DND-41 (cell line): ENCODE measurements at regions not wholly inside any gene's neighbourhood (a gene's known extent, or its start where the extent isn't known, plus 50 kb on each side); places are given as distances from the start of the nearest gene placed in this dataset.

Experiments used
- ATAC-seq: fragments of 200-7000 bp; cut with Tn5 transposase; 3 replicates; pipeline ENCODE4 v1.9.1; 2021; ENCODE audit warnings: low read depth; ENCODE audit not compliant: insufficient read depth
- DNase-seq: peaks from one replicate; pipeline ENCODE4 v3.0.0-alpha.2; 2020
- H2AFZ ChIP-seq: 2 replicates; pipeline ENCODE4 v1.6.0; 2012; ENCODE audit warnings: low read depth, low read length
- H3K27ac ChIP-seq: 2 replicates; pipeline ENCODE4 v1.5.1; 2012; ENCODE audit warnings: low read length, inconsistent platforms
- H3K27me3 ChIP-seq: fragments of 200-600 bp; sonication (generic); 2 replicates; pipeline ENCODE4 v1.6.0; 2012; ENCODE audit warnings: low read length, mild to moderate bottlenecking, inconsistent platforms; ENCODE audit not compliant: insufficient read depth, poor library complexity
- H3K36me3 ChIP-seq: 2 replicates; pipeline ENCODE4 v1.5.1; 2012; ENCODE audit warnings: low read length, inconsistent platforms; ENCODE audit not compliant: insufficient read depth
- H3K4me1 ChIP-seq: 2 replicates; pipeline ENCODE4 v1.5.1; 2012; ENCODE audit warnings: mild to moderate bottlenecking, low read length; ENCODE audit not compliant: insufficient read depth
- H3K4me2 ChIP-seq: 2 replicates; pipeline ENCODE4 v1.6.0; 2012; ENCODE audit warnings: mild to moderate bottlenecking, moderate library complexity, low read length, inconsistent platforms; ENCODE audit not compliant: insufficient read depth
- H3K4me3 ChIP-seq, 2 experiments: fragments of 200-600 bp in 1 of 2; shearing (Covaris generic) in 1 of 2; 2 replicates each; pipeline ENCODE4 v1.5.1; 2012 to 2016; ENCODE audit warnings: inconsistent platforms in 2 of 2, low read length in 2 of 2, mild to moderate bottlenecking in 2 of 2, low read depth in 1 of 2, moderate library complexity in 1 of 2
- H3K79me2 ChIP-seq: 2 replicates; pipeline ENCODE4 v1.6.0; 2012; ENCODE audit warnings: low read length, inconsistent platforms; ENCODE audit not compliant: insufficient read depth
- H3K9ac ChIP-seq: 2 replicates; pipeline ENCODE4 v1.6.0; 2012; ENCODE audit warnings: low read depth, mild to moderate bottlenecking, inconsistent platforms, low read length, moderate library complexity
- H3K9me3 ChIP-seq: 2 replicates; pipeline ENCODE4 v1.5.1; 2012; ENCODE audit warnings: low read length, moderate library complexity, mild to moderate bottlenecking, inconsistent platforms; ENCODE audit not compliant: insufficient read depth, severe bottlenecking
- H4K20me1 ChIP-seq: 2 replicates; pipeline ENCODE4 v1.6.0; 2012; ENCODE audit warnings: low read length; ENCODE audit not compliant: insufficient read depth
- EZH2 ChIP-seq: IDR thresholded peaks from 3 replicates; pipeline ENCODE4 v1.6.1; 2012; ENCODE audit warnings: borderline replicate concordance, low read depth, mild to moderate bottlenecking, moderate library complexity, low read length, inconsistent platforms; ENCODE audit not compliant: severe bottlenecking
- TF ChIP-seq, protein P1 (sequence below): IDR thresholded peaks from 2 replicates; pipeline ENCODE4 v1.5.1; 2012; ENCODE audit warnings: borderline replicate concordance, low read length, moderate library complexity, mild to moderate bottlenecking; ENCODE audit not compliant: poor library complexity, severe bottlenecking; ENCODE audit errors: extremely low read depth

DNA sequence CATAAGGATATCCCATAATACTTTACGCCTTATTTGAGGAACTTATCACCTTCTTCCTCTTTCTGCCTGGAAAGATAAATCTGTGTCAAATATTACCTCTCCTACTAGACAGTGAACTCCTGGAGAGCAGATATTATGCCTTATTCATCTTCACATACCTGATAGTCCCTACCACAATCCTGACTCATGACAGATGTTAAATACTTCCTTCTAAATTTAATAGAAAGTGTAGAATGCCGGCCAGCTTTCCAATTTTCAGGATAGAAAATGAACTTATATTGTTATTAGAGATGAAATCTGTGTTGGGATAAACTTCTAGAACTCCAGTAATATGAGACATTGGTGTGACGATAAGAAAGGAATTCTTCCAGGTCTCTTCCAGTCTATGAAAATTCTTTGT, 89.0 kb downstream of the GCNT4 start:
- Histone ChIP-seq H3K4me1 (no peaks in the 10 kb centered on the region), H2AFZ (no peak overlapping the region), H3K27ac (no peak overlapping the region), H3K4me2 (no peak overlapping the region), H3K36me3 (no peaks in the 10 kb centered on the region), H3K9me3 (no peaks in the 10 kb centered on the region), H3K9ac (no peak overlapping the region), H3K79me2 (no peaks in the 10 kb centered on the region), H3K27me3 (peaks cover 15% of the 10 kb centered on the region), H3K4me3 (no peak overlapping the region), H4K20me1 (no peaks in the 10 kb centered on the region)
- TF ChIP-seq, protein P1, sequence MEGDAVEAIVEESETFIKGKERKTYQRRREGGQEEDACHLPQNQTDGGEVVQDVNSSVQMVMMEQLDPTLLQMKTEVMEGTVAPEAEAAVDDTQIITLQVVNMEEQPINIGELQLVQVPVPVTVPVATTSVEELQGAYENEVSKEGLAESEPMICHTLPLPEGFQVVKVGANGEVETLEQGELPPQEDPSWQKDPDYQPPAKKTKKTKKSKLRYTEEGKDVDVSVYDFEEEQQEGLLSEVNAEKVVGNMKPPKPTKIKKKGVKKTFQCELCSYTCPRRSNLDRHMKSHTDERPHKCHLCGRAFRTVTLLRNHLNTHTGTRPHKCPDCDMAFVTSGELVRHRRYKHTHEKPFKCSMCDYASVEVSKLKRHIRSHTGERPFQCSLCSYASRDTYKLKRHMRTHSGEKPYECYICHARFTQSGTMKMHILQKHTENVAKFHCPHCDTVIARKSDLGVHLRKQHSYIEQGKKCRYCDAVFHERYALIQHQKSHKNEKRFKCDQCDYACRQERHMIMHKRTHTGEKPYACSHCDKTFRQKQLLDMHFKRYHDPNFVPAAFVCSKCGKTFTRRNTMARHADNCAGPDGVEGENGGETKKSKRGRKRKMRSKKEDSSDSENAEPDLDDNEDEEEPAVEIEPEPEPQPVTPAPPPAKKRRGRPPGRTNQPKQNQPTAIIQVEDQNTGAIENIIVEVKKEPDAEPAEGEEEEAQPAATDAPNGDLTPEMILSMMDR, result no peak
- TF ChIP-seq EZH2, result no peak
- ATAC-seq (no peak), DNase-seq (no peak)

DNA sequence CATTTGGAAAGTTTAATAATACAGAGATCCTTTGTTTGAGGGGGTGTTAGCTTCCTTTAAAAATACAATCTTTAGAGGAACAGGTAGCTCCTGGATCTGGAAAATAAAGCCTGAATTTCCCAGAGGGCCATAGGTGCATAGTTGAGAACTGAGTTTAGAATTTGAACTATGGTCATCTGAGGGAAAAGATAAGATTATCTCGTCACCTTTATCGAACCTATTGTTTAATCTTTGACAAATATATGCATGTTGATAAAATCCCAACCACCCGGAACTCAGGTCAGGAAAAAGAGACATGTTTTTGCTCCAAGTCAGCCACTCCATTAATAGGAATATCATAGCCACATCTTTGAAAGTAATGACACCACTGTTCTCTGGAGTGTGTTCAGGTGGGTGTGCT, 91.7 kb upstream of the FAM169A start:
- ATAC-seq, result no peak
- no peak for DNase-seq
- TF ChIP-seq, protein P1, result no peak
- no peak for TF ChIP-seq EZH2
- H3K9me3 ChIP-seq, result no peaks in the 10 kb centered on the region
- H3K79me2 ChIP-seq, result no peaks in the 10 kb centered on the region
- no peak overlapping the region for H3K9ac ChIP-seq
- no peak overlapping the region for H3K27ac ChIP-seq
- no peak overlapping the region for H3K4me3 ChIP-seq
- H3K36me3 ChIP-seq, result no peaks in the 10 kb centered on the region
- no peak overlapping the region for H3K4me2 ChIP-seq
- no peaks in the 10 kb centered on the region for H3K4me1 ChIP-seq
- no peaks in the 10 kb centered on the region for H4K20me1 ChIP-seq
- H2AFZ ChIP-seq, result no peak overlapping the region
- H3K27me3 ChIP-seq, result no peaks in the 10 kb centered on the region

DNA sequence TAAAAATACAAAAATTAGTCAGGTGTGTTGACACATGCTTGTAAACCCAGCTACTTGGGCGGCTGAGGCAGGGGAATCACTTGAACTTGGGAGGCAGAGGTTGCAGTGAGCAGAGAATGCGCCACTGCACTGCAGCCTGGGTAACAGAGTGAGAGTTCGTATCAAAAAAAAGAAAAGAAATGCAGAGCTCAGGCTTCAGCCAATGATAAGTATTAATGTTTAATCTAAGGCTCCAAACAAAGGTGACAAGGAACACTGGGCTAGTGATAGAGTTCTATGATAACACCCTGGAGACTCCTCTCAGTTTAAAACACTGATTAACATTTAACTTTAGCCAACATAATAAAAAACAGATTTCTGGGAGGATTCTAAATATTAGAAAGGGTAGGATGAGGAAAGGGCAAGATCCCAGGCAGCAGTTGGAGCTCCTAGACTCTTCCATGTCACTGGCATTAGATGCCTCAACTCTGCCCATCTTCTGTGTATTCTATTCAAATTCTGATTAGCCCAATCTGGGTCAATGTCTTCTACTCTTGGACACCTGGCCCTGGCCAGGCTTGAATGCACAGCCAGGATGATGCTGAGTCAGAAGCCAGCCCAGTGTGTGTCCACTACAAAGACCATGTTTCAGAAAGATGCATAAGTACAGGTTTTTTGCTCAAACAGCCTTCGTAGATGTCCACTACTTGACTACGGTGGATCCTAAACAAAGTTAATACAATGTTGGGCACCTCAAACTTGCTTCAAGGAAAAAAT, 91.0 kb upstream of the FAM169A start:
- Histone ChIP-seq H3K36me3 (no peaks in the 10 kb centered on the region), H3K4me3 (no peak overlapping the region), H3K27ac (no peak overlapping the region), H3K4me2 (no peak overlapping the region), H3K9me3 (no peaks in the 10 kb centered on the region), H3K9ac (no peak overlapping the region), H4K20me1 (no peaks in the 10 kb centered on the region), H3K4me1 (no peaks in the 10 kb centered on the region), H2AFZ (no peak overlapping the region), H3K79me2 (no peaks in the 10 kb centered on the region), H3K27me3 (no peaks in the 10 kb centered on the region)
- DNase-seq (no peak), ATAC-seq (no peak)
- no peak for TF ChIP-seq EZH2
- TF ChIP-seq, protein P1, result no peak
